ENCODE measurements at regions not wholly inside any gene's neighbourhood (a gene's known extent, or its start where the extent isn't known, plus 50 kb on each side); places are given as distances from the start of the nearest gene placed in this dataset.

GRCh38 chr6:27038498-27038897 lies 209.0 kb upstream of the PRSS16 start:
- TF ChIP-seq TAF1 (IDR thresholded peaks at IDR 0.05; ENCODE audit: borderline replicate concordance, insufficient read depth, low read length), result no peak
- no peak for TF ChIP-seq SIN3A (IDR thresholded peaks at IDR 0.05; ENCODE audit: borderline replicate concordance, insufficient read depth, low read length)
- TF ChIP-seq POLR2AphosphoS5 (IDR thresholded peaks at IDR 0.05; ENCODE audit: low read depth, low read length), result no peak
- TF ChIP-seq, protein P1, sequence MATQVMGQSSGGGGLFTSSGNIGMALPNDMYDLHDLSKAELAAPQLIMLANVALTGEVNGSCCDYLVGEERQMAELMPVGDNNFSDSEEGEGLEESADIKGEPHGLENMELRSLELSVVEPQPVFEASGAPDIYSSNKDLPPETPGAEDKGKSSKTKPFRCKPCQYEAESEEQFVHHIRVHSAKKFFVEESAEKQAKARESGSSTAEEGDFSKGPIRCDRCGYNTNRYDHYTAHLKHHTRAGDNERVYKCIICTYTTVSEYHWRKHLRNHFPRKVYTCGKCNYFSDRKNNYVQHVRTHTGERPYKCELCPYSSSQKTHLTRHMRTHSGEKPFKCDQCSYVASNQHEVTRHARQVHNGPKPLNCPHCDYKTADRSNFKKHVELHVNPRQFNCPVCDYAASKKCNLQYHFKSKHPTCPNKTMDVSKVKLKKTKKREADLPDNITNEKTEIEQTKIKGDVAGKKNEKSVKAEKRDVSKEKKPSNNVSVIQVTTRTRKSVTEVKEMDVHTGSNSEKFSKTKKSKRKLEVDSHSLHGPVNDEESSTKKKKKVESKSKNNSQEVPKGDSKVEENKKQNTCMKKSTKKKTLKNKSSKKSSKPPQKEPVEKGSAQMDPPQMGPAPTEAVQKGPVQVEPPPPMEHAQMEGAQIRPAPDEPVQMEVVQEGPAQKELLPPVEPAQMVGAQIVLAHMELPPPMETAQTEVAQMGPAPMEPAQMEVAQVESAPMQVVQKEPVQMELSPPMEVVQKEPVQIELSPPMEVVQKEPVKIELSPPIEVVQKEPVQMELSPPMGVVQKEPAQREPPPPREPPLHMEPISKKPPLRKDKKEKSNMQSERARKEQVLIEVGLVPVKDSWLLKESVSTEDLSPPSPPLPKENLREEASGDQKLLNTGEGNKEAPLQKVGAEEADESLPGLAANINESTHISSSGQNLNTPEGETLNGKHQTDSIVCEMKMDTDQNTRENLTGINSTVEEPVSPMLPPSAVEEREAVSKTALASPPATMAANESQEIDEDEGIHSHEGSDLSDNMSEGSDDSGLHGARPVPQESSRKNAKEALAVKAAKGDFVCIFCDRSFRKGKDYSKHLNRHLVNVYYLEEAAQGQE (IDR thresholded peaks at IDR 0.05; ENCODE audit: insufficient read depth in 1 of 2, low read depth in 2 of 2, low read length in 2 of 2), result no peak
- no peak for TF ChIP-seq FOXP2 (optimal IDR thresholded peaks at IDR 0.05; ENCODE audit: borderline replicate concordance, extremely low read depth, extremely low read length, insufficient read depth)
